ENCODE measurements at regions not wholly inside any gene's neighbourhood (a gene's known extent, or its start where the extent isn't known, plus 50 kb on each side); places are given as distances from the start of the nearest gene placed in this dataset.

GRCh38 chr4:180675359-180675650 lies 1567.9 kb upstream of the TENM3 start:
- no peak overlapping the region for H3K23ac ChIP-seq (ENCODE audit: low read length)
- no peak overlapping the region for H4K5ac ChIP-seq (ENCODE audit: low read length)
- peaks cover 3% of the 10 kb centered on the region for H3K4me1 ChIP-seq (ENCODE audit: control insufficient read depth, low read depth, low read length)
- H3K79me2 ChIP-seq (ENCODE audit: control insufficient read depth, insufficient read depth, low read length), result no peaks in the 10 kb centered on the region
- no peak overlapping the region for H2BK120ac ChIP-seq (ENCODE audit: low read depth, low read length)
- no peak overlapping the region for H3K4ac ChIP-seq (ENCODE audit: low read depth, low read length)
- no peak for DNase-seq
- no peaks in the 10 kb centered on the region for H3K27me3 ChIP-seq (ENCODE audit: insufficient read depth, low read length, poor library complexity)
- no CpG with 5 or more reads among the region's 1 CpG for WGBS (ENCODE audit: extremely low coverage, insufficient coverage, low lambda C conversion rate)
- H3K4me3 ChIP-seq (ENCODE audit: low read length), result no peak overlapping the region
- no peak overlapping the region for H3K18ac ChIP-seq (ENCODE audit: low read length)
- no peak overlapping the region for H3K27ac ChIP-seq (ENCODE audit: low read depth, low read length)
- H3K56ac ChIP-seq (ENCODE audit: low read length), result no peak overlapping the region
- no peaks in the 10 kb centered on the region for H3K79me1 ChIP-seq (ENCODE audit: low read length)
- H3K4me2 ChIP-seq (ENCODE audit: low read length), result no peak overlapping the region
- no peak overlapping the region for H2AK5ac ChIP-seq (ENCODE audit: low read length)
- H4K8ac ChIP-seq (ENCODE audit: low read depth, low read length), result no peak overlapping the region
- no peak overlapping the region for H3K9ac ChIP-seq (ENCODE audit: low read length)
- no peaks in the 10 kb centered on the region for H3K36me3 ChIP-seq (ENCODE audit: control insufficient read depth, insufficient read depth, low read length)
- no peak overlapping the region for H2BK5ac ChIP-seq (ENCODE audit: low read length)
- H2BK15ac ChIP-seq (replicated peaks; ENCODE audit: low read depth), result no peak overlapping the region

GRCh38 chr4:180680305-180680704 lies 1562.9 kb upstream of the TENM3 start:
- Histone ChIP-seq H2BK120ac (ENCODE audit: low read depth, low read length) (no peak overlapping the region), H2AK5ac (ENCODE audit: low read length) (no peak overlapping the region), H2BK5ac (ENCODE audit: low read length) (no peak overlapping the region), H3K4me3 (ENCODE audit: low read length) (no peak overlapping the region), H2BK15ac (replicated peaks; ENCODE audit: low read depth) (no peak overlapping the region), H3K27ac (ENCODE audit: low read depth, low read length) (no peak overlapping the region), H3K36me3 (ENCODE audit: control insufficient read depth, insufficient read depth, low read length) (no peaks in the 10 kb centered on the region), H3K56ac (ENCODE audit: low read length) (no peak overlapping the region), H3K79me1 (ENCODE audit: low read length) (no peaks in the 10 kb centered on the region), H3K23ac (ENCODE audit: low read length) (no peak overlapping the region), H3K9ac (ENCODE audit: low read length) (no peak overlapping the region), H3K4me2 (ENCODE audit: low read length) (no peak overlapping the region), H4K5ac (ENCODE audit: low read length) (no peak overlapping the region), H3K18ac (ENCODE audit: low read length) (no peak overlapping the region), H4K8ac (ENCODE audit: low read depth, low read length) (no peak overlapping the region), H3K27me3 (ENCODE audit: insufficient read depth, low read length, poor library complexity) (no peaks in the 10 kb centered on the region), H3K4me1 (ENCODE audit: control insufficient read depth, low read depth, low read length) (peaks cover under 1% of the 10 kb centered on the region), H3K4ac (ENCODE audit: low read depth, low read length) (no peak overlapping the region), H3K79me2 (ENCODE audit: control insufficient read depth, insufficient read depth, low read length) (no peaks in the 10 kb centered on the region)
- DNase-seq, result no peak
- no CpG with 5 or more reads among the region's 2 CpGs for WGBS (ENCODE audit: extremely low coverage, insufficient coverage, low lambda C conversion rate)

DNA sequence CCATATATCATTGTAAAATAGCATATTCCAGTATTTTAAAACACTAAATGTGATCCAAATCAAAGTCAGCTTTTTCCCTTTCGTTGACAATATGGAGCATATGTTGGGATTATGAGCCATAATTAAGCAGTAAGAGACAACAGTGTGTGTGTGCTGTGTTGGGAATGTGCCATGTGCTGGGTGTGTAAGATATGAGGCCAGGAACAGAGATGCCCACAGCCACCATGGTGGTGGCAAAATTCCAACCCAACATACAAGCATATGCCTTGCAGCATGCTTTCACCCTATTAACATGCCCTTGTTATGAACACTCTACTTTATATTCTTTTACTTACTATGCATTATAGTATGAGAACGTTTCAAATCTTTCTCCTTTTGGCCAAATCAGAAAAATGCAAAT lies 1560.4 kb upstream of the TENM3 start:
- no CpG with 5 or more reads among the region's 2 CpGs for WGBS (ENCODE audit: extremely low coverage, insufficient coverage, low lambda C conversion rate)
- Histone ChIP-seq H3K36me3 (ENCODE audit: control insufficient read depth, insufficient read depth, low read length) (no peaks in the 10 kb centered on the region), H3K27me3 (ENCODE audit: insufficient read depth, low read length, poor library complexity) (no peaks in the 10 kb centered on the region), H3K27ac (ENCODE audit: low read depth, low read length) (no peak overlapping the region), H3K4me3 (ENCODE audit: low read length) (no peak overlapping the region), H3K4me2 (ENCODE audit: low read length) (no peak overlapping the region), H3K79me2 (ENCODE audit: control insufficient read depth, insufficient read depth, low read length) (no peaks in the 10 kb centered on the region), H3K23ac (ENCODE audit: low read length) (no peak overlapping the region), H3K9ac (ENCODE audit: low read length) (no peak overlapping the region), H3K18ac (ENCODE audit: low read length) (no peak overlapping the region), H2AK5ac (ENCODE audit: low read length) (no peak overlapping the region), H2BK5ac (ENCODE audit: low read length) (no peak overlapping the region), H2BK120ac (ENCODE audit: low read depth, low read length) (no peak overlapping the region), H4K5ac (ENCODE audit: low read length) (no peak overlapping the region), H4K8ac (ENCODE audit: low read depth, low read length) (no peak overlapping the region), H3K79me1 (ENCODE audit: low read length) (no peaks in the 10 kb centered on the region), H2BK15ac (replicated peaks; ENCODE audit: low read depth) (no peak overlapping the region), H3K56ac (ENCODE audit: low read length) (no peak overlapping the region), H3K4me1 (ENCODE audit: control insufficient read depth, low read depth, low read length) (no peaks in the 10 kb centered on the region), H3K4ac (ENCODE audit: low read depth, low read length) (no peak overlapping the region)
- no peak for DNase-seq

DNA sequence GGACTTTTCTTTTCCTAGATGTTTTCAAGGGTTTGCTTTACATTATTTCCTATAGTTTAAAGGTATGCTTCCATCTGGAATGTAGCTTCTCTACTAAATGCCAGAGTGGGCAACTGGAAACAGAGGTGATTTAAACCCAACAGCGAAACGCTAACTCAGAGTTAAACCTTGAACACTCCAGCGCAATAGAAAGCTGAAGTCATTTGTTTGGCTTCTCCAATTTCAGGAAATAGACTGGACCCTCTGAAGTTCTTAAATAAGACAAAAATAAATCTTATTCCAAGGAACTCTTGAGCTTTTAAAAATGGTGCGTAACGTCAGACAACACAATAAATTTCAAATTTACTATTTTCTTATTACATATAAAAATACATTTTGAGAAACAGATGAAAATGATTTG lies 1560.0 kb upstream of the TENM3 start:
- WGBS (ENCODE audit: extremely low coverage, insufficient coverage, low lambda C conversion rate), result 100% methylated on average over 2 of the region's 5 CpGs
- Histone ChIP-seq H3K4me2 (ENCODE audit: low read length) (no peak overlapping the region), H4K5ac (ENCODE audit: low read length) (no peak overlapping the region), H3K79me1 (ENCODE audit: low read length) (no peaks in the 10 kb centered on the region), H3K9ac (ENCODE audit: low read length) (no peak overlapping the region), H2BK5ac (ENCODE audit: low read length) (no peak overlapping the region), H3K36me3 (ENCODE audit: control insufficient read depth, insufficient read depth, low read length) (no peaks in the 10 kb centered on the region), H3K4ac (ENCODE audit: low read depth, low read length) (no peak overlapping the region), H3K23ac (ENCODE audit: low read length) (no peak overlapping the region), H2AK5ac (ENCODE audit: low read length) (no peak overlapping the region), H2BK120ac (ENCODE audit: low read depth, low read length) (no peak overlapping the region), H3K4me1 (ENCODE audit: control insufficient read depth, low read depth, low read length) (no peaks in the 10 kb centered on the region), H3K27ac (ENCODE audit: low read depth, low read length) (no peak overlapping the region), H3K79me2 (ENCODE audit: control insufficient read depth, insufficient read depth, low read length) (no peaks in the 10 kb centered on the region), H3K56ac (ENCODE audit: low read length) (no peak overlapping the region), H3K18ac (ENCODE audit: low read length) (no peak overlapping the region), H3K4me3 (ENCODE audit: low read length) (no peak overlapping the region), H4K8ac (ENCODE audit: low read depth, low read length) (no peak overlapping the region), H3K27me3 (ENCODE audit: insufficient read depth, low read length, poor library complexity) (no peaks in the 10 kb centered on the region), H2BK15ac (replicated peaks; ENCODE audit: low read depth) (no peak overlapping the region)
- DNase-seq, result no peak

DNA sequence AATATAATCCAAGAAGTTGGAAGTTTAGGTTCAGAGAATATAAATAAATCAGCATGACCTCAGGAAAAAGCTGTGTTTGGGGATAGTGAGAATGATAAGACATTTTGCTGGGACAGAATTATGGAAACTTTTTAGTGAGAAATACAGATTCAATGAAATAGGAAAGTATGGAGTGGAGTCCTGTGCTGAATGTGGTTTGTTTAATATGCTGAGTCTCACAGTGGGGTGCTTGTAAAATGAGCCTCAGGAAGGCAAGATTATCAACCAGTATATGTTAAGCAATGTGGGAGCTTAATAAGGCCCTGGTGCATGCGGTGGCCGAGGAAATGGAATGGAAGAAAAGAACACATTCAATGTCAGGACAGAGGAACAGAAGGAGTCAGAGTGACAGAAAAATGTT lies 1554.7 kb upstream of the TENM3 start:
- H3K79me1 ChIP-seq (ENCODE audit: low read length), result no peaks in the 10 kb centered on the region
- DNase-seq, result no peak
- H3K4me1 ChIP-seq (ENCODE audit: control insufficient read depth, low read depth, low read length), result no peaks in the 10 kb centered on the region
- H3K4ac ChIP-seq (ENCODE audit: low read depth, low read length), result no peak overlapping the region
- no peaks in the 10 kb centered on the region for H3K27me3 ChIP-seq (ENCODE audit: insufficient read depth, low read length, poor library complexity)
- H3K36me3 ChIP-seq (ENCODE audit: control insufficient read depth, insufficient read depth, low read length), result no peaks in the 10 kb centered on the region
- H2BK5ac ChIP-seq (ENCODE audit: low read length), result no peak overlapping the region
- H4K8ac ChIP-seq (ENCODE audit: low read depth, low read length), result no peak overlapping the region
- no peak overlapping the region for H3K4me2 ChIP-seq (ENCODE audit: low read length)
- no peaks in the 10 kb centered on the region for H3K79me2 ChIP-seq (ENCODE audit: control insufficient read depth, insufficient read depth, low read length)
- H3K9ac ChIP-seq (ENCODE audit: low read length), result no peak overlapping the region
- H2BK15ac ChIP-seq (replicated peaks; ENCODE audit: low read depth), result no peak overlapping the region
- no CpG with 5 or more reads among the region's 2 CpGs for WGBS (ENCODE audit: extremely low coverage, insufficient coverage, low lambda C conversion rate)
- H3K56ac ChIP-seq (ENCODE audit: low read length), result no peak overlapping the region
- no peak overlapping the region for H2AK5ac ChIP-seq (ENCODE audit: low read length)
- H3K27ac ChIP-seq (ENCODE audit: low read depth, low read length), result no peak overlapping the region
- H2BK120ac ChIP-seq (ENCODE audit: low read depth, low read length), result no peak overlapping the region
- no peak overlapping the region for H3K18ac ChIP-seq (ENCODE audit: low read length)
- H4K5ac ChIP-seq (ENCODE audit: low read length), result no peak overlapping the region
- H3K4me3 ChIP-seq (ENCODE audit: low read length), result no peak overlapping the region
- H3K23ac ChIP-seq (ENCODE audit: low read length), result no peak overlapping the region

DNA sequence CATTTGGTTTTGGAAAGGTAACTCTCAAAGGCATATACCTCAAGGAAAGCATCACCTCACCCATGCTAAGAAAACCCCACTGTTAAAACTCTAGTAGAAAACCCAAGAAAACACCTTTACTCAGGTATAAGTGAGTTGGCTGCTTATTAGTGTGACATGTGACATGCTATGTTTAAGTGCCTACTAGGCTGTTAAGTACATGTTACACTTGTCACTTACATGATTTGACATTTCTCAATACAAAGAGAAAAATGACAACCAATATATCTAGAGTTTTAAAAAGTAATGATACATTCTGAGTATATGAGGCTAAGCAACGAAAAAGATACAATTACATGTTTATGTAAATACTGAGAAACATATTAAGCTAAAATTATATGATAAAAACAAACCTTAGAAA lies 1548.3 kb upstream of the TENM3 start:
- H3K9ac ChIP-seq (ENCODE audit: low read length), result no peak overlapping the region
- H2AK5ac ChIP-seq (ENCODE audit: low read length), result no peak overlapping the region
- H3K79me2 ChIP-seq (ENCODE audit: control insufficient read depth, insufficient read depth, low read length), result no peaks in the 10 kb centered on the region
- H2BK15ac ChIP-seq (replicated peaks; ENCODE audit: low read depth), result no peak overlapping the region
- no peak overlapping the region for H3K18ac ChIP-seq (ENCODE audit: low read length)
- H3K36me3 ChIP-seq (ENCODE audit: control insufficient read depth, insufficient read depth, low read length), result no peaks in the 10 kb centered on the region
- H4K5ac ChIP-seq (ENCODE audit: low read length), result no peak overlapping the region
- no peak overlapping the region for H2BK120ac ChIP-seq (ENCODE audit: low read depth, low read length)
- no peak overlapping the region for H3K4me3 ChIP-seq (ENCODE audit: low read length)
- no peaks in the 10 kb centered on the region for H3K79me1 ChIP-seq (ENCODE audit: low read length)
- H3K27ac ChIP-seq (ENCODE audit: low read depth, low read length), result no peak overlapping the region
- H3K56ac ChIP-seq (ENCODE audit: low read length), result no peak overlapping the region
- H3K27me3 ChIP-seq (ENCODE audit: insufficient read depth, low read length, poor library complexity), result no peaks in the 10 kb centered on the region
- H3K4me1 ChIP-seq (ENCODE audit: control insufficient read depth, low read depth, low read length), result no peaks in the 10 kb centered on the region
- H4K8ac ChIP-seq (ENCODE audit: low read depth, low read length), result no peak overlapping the region
- no peak overlapping the region for H2BK5ac ChIP-seq (ENCODE audit: low read length)
- WGBS (ENCODE audit: extremely low coverage, insufficient coverage, low lambda C conversion rate), result no CpG with 5 or more reads among the region's 1 CpG
- no peak overlapping the region for H3K23ac ChIP-seq (ENCODE audit: low read length)
- no peak overlapping the region for H3K4me2 ChIP-seq (ENCODE audit: low read length)
- DNase-seq, result no peak
- H3K4ac ChIP-seq (ENCODE audit: low read depth, low read length), result no peak overlapping the region

All from mesendoderm (in vitro differentiated cells).